GM10266 (cell line): ENCODE measurements at regions not wholly inside any gene's neighbourhood (a gene's known extent, or its start where the extent isn't known, plus 50 kb on each side); places are given as distances from the start of the nearest gene placed in this dataset.

Experiments used
- DNase-seq: peaks from one replicate; pipeline ENCODE4 v3.0.0; 2012; ENCODE audit errors: extremely low spot score
- TF ChIP-seq, protein P1 (sequence below): IDR thresholded peaks from 2 replicates; pipeline ENCODE4 v1.5.1; 2012; ENCODE audit warnings: mild to moderate bottlenecking, low read depth; ENCODE audit not compliant: control insufficient read depth, insufficient read depth; ENCODE audit errors: missing control alignments

- TF ChIP-seq, protein P1, sequence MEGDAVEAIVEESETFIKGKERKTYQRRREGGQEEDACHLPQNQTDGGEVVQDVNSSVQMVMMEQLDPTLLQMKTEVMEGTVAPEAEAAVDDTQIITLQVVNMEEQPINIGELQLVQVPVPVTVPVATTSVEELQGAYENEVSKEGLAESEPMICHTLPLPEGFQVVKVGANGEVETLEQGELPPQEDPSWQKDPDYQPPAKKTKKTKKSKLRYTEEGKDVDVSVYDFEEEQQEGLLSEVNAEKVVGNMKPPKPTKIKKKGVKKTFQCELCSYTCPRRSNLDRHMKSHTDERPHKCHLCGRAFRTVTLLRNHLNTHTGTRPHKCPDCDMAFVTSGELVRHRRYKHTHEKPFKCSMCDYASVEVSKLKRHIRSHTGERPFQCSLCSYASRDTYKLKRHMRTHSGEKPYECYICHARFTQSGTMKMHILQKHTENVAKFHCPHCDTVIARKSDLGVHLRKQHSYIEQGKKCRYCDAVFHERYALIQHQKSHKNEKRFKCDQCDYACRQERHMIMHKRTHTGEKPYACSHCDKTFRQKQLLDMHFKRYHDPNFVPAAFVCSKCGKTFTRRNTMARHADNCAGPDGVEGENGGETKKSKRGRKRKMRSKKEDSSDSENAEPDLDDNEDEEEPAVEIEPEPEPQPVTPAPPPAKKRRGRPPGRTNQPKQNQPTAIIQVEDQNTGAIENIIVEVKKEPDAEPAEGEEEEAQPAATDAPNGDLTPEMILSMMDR: no peak
- DNase-seq: no peak
Measured at GRCh38 chr22:49240472-49240871, 587.2 kb downstream of the BRD1 start.

GRCh38 chr22:49240016-49240380, 587.7 kb downstream of the BRD1 start:
- no peak for DNase-seq
- TF ChIP-seq, protein P1: no peak

DNA sequence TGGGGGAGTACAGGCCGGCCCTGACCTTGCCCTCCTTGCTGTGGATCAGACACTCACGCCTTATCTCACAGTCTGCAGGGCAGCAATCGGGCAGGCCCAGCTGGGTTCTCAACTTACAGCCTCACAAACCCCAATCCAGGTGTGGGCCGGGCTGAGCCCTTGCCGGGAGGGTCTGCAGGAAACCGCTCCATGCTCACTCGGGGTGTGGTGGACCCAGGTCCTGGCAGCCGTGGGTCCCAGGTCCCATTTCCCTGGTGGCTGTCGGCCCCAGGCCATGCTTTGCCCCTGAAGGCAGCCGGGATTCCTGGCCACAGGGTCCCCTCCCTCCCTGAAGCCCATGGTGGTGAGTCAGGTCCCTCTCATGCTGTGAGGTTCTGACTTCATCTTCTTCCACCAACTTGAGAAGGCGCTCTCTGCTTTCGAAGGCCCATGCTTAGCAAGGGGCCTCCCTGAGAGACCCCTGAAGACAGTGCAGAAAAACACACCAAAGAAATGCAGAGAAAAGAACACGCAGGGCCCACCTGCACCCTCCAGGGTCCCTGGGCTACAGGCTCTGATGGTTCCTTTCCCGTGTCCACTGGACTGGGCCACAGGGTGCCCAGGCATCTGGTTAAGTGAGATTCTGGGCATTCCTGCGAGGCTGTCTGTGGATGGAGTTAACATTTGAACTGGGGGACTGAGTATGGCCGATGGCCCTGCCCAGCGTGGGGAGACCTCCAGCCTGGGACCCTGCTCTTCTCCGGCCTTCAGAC, 588.2 kb downstream of the BRD1 start:
- no peak for DNase-seq
- TF ChIP-seq, protein P1: no peak

- TF ChIP-seq, protein P1: no peak
- no peak for DNase-seq
Measured at GRCh38 chr22:49238181-49239141, 589.2 kb downstream of the BRD1 start.

DNA sequence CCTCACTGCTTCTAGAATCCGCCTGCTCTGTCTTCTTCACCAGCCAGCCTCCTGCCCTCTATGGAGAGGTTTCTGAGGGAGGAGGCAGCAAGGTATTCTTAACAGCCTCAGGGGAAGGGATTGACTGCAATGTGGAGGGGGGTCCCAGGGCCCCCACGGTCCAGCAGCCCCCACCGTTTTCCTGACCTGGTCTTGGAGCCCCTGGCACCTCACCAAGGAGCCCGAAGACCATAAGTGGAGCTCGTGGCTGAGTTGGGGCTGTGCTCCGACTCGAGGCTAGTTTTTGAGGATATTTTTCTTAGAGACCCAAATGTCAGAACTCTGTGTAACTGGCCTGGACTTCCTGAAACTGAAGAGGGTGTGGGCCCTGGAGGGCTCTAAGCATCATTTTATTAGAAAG, 590.0 kb downstream of the BRD1 start:
- DNase-seq: no peak
- TF ChIP-seq, protein P1: no peak

DNA sequence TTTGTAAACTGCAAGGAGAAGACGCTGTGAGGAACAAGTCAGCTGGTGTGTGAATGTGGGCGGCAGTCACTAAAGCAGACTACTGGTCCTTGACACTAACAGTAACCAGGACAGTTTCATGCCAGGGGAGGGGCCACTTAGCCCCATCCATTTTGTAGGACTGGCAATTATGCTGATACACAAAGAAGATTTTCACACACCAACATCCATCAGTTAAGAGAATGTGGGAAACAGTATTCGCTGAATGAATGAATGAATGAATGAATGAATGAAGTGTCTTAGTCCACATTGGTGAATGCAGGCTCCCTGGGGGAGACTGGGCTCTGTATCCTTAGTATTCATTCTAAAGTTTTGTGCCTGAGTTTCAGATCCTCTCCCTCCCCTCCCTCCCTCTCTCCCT, 590.4 kb downstream of the BRD1 start:
- TF ChIP-seq, protein P1: no peak
- DNase-seq: no peak
